C4-2B (cell line): ENCODE measurements at regions not wholly inside any gene's neighbourhood (a gene's known extent, or its start where the extent isn't known, plus 50 kb on each side); places are given as distances from the start of the nearest gene placed in this dataset.

Experiments
- ZFX ChIP-seq: fragments of 450-650 bp; IDR thresholded peaks from 2 replicates; pipeline ENCODE4 v1.6.1; 2017
- TF ChIP-seq, protein P1 (sequence below): fragments of 450-650 bp; conservative IDR thresholded peaks from 2 replicates; pipeline ENCODE4 v1.5.1; 2017; ENCODE audit warnings: mild to moderate bottlenecking

DNA sequence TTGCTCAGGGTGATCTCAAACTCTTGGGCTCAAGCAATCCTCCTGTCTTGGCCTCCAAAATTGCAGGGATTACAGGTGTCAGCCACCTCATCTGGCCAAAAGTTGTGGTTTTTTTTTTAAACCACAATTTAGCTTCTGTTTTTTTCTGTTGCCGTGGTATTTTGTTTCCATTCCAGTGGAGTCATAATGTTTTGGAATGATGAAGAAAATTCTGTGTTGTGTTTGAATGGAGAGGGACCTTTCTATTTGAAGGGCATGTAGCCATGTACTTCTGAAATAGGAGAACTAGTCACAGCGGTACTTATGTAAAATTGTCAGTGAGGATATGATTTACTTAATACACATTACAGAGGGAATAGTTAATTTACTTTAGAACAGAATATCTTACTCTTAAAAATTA, 201.3 kb downstream of the ARL4A start:
- TF ChIP-seq, protein P1, sequence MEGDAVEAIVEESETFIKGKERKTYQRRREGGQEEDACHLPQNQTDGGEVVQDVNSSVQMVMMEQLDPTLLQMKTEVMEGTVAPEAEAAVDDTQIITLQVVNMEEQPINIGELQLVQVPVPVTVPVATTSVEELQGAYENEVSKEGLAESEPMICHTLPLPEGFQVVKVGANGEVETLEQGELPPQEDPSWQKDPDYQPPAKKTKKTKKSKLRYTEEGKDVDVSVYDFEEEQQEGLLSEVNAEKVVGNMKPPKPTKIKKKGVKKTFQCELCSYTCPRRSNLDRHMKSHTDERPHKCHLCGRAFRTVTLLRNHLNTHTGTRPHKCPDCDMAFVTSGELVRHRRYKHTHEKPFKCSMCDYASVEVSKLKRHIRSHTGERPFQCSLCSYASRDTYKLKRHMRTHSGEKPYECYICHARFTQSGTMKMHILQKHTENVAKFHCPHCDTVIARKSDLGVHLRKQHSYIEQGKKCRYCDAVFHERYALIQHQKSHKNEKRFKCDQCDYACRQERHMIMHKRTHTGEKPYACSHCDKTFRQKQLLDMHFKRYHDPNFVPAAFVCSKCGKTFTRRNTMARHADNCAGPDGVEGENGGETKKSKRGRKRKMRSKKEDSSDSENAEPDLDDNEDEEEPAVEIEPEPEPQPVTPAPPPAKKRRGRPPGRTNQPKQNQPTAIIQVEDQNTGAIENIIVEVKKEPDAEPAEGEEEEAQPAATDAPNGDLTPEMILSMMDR = no peak
- no peak for TF ChIP-seq ZFX
